DND-41 (cell line): ENCODE measurements at regions not wholly inside any gene's neighbourhood (a gene's known extent, or its start where the extent isn't known, plus 50 kb on each side); places are given as distances from the start of the nearest gene placed in this dataset.

Experiments used
- ATAC-seq: fragments of 200-7000 bp; cut with Tn5 transposase; 3 replicates; pipeline ENCODE4 v1.9.1; 2021; ENCODE audit warnings: low read depth; ENCODE audit not compliant: insufficient read depth
- DNase-seq: peaks from one replicate; pipeline ENCODE4 v3.0.0-alpha.2; 2020
- H2AFZ ChIP-seq: 2 replicates; pipeline ENCODE4 v1.6.0; 2012; ENCODE audit warnings: low read depth, low read length
- H3K27ac ChIP-seq: 2 replicates; pipeline ENCODE4 v1.5.1; 2012; ENCODE audit warnings: low read length, inconsistent platforms
- H3K27me3 ChIP-seq: fragments of 200-600 bp; sonication (generic); 2 replicates; pipeline ENCODE4 v1.6.0; 2012; ENCODE audit warnings: low read length, mild to moderate bottlenecking, inconsistent platforms; ENCODE audit not compliant: insufficient read depth, poor library complexity
- H3K36me3 ChIP-seq: 2 replicates; pipeline ENCODE4 v1.5.1; 2012; ENCODE audit warnings: low read length, inconsistent platforms; ENCODE audit not compliant: insufficient read depth
- H3K4me1 ChIP-seq: 2 replicates; pipeline ENCODE4 v1.5.1; 2012; ENCODE audit warnings: mild to moderate bottlenecking, low read length; ENCODE audit not compliant: insufficient read depth
- H3K4me2 ChIP-seq: 2 replicates; pipeline ENCODE4 v1.6.0; 2012; ENCODE audit warnings: mild to moderate bottlenecking, moderate library complexity, low read length, inconsistent platforms; ENCODE audit not compliant: insufficient read depth
- H3K4me3 ChIP-seq, 2 experiments: fragments of 200-600 bp in 1 of 2; shearing (Covaris generic) in 1 of 2; 2 replicates each; pipeline ENCODE4 v1.5.1; 2012 to 2016; ENCODE audit warnings: inconsistent platforms in 2 of 2, low read length in 2 of 2, mild to moderate bottlenecking in 2 of 2, low read depth in 1 of 2, moderate library complexity in 1 of 2
- H3K79me2 ChIP-seq: 2 replicates; pipeline ENCODE4 v1.6.0; 2012; ENCODE audit warnings: low read length, inconsistent platforms; ENCODE audit not compliant: insufficient read depth
- H3K9ac ChIP-seq: 2 replicates; pipeline ENCODE4 v1.6.0; 2012; ENCODE audit warnings: low read depth, mild to moderate bottlenecking, inconsistent platforms, low read length, moderate library complexity
- H3K9me3 ChIP-seq: 2 replicates; pipeline ENCODE4 v1.5.1; 2012; ENCODE audit warnings: low read length, moderate library complexity, mild to moderate bottlenecking, inconsistent platforms; ENCODE audit not compliant: insufficient read depth, severe bottlenecking
- H4K20me1 ChIP-seq: 2 replicates; pipeline ENCODE4 v1.6.0; 2012; ENCODE audit warnings: low read length; ENCODE audit not compliant: insufficient read depth
- EZH2 ChIP-seq: IDR thresholded peaks from 3 replicates; pipeline ENCODE4 v1.6.1; 2012; ENCODE audit warnings: borderline replicate concordance, low read depth, mild to moderate bottlenecking, moderate library complexity, low read length, inconsistent platforms; ENCODE audit not compliant: severe bottlenecking
- TF ChIP-seq, protein P1 (sequence below): IDR thresholded peaks from 2 replicates; pipeline ENCODE4 v1.5.1; 2012; ENCODE audit warnings: borderline replicate concordance, low read length, moderate library complexity, mild to moderate bottlenecking; ENCODE audit not compliant: poor library complexity, severe bottlenecking; ENCODE audit errors: extremely low read depth

DNA sequence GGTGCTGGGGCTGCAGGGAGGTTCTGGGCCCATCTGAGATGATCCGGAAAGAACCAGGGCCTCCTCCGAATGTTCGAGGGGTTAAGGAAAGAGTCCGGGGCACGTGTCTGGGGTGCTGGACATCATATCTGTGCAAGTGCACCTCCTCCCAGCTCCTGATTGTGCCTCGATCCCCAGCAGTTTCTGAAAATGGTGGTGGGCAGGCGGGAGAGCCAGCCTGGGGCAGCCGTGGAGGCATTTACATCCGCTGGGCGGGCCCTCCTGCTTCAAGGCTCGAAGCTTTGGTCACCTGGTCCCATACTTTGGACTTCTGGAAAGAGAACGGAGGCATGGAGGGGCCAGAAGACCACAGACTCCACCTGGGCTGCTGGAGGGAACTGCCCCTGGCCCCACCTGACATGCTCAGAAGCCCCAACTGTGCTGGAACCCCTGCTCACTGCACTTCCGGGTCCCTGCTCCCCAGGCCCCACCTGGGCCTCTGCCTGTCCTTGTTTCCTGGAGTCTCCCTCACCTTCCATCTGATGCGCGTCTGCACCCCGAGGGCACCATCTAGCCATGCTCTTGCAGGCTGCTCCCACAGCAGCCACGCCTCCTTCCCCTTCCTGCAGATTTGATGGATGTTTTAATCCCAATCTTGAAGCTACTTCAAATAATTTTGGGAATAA is 119.2 kb upstream of the HDAC4 start:
- no peak for TF ChIP-seq EZH2
- TF ChIP-seq, protein P1, sequence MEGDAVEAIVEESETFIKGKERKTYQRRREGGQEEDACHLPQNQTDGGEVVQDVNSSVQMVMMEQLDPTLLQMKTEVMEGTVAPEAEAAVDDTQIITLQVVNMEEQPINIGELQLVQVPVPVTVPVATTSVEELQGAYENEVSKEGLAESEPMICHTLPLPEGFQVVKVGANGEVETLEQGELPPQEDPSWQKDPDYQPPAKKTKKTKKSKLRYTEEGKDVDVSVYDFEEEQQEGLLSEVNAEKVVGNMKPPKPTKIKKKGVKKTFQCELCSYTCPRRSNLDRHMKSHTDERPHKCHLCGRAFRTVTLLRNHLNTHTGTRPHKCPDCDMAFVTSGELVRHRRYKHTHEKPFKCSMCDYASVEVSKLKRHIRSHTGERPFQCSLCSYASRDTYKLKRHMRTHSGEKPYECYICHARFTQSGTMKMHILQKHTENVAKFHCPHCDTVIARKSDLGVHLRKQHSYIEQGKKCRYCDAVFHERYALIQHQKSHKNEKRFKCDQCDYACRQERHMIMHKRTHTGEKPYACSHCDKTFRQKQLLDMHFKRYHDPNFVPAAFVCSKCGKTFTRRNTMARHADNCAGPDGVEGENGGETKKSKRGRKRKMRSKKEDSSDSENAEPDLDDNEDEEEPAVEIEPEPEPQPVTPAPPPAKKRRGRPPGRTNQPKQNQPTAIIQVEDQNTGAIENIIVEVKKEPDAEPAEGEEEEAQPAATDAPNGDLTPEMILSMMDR = no peak
- no peak for DNase-seq

DNA sequence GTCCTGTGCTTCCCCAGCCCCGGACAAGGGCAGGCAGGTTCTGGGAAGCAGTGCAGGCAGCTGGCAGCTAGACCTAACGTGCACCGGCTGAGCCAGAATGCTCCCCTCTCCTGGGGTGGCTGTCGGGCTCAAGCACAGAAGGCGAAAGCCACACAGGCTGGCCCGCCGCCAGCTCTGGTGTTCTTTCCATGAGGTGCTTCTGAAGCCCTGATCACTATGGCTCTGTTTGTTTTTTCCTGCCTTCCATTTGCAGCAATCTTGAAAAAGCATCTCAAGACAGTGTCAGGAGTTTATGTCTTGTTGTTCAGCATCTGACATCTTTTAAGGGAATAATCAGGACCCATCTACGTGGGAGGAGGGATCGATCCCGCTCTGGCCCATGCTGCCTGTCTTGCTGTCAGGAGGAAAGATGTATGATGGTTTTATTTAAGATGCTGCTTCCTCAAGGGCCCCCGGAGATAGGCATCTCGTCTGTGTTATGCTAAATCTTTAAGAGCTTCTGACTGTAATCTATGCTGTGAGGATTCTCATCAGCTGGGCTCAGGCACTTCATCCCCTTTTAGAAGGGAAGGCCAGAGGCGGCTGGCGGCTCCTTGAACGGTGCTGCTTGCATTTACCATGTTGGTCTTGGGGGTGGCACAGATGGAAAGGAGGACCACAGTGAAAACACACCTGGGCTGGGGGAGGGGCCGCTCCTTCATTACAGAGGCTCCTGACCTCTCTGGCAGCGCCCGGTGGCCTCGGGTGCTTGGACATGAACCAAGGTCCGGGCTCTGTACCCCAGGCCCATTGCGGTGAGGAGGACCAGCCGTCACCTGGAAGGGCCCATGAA is 118.5 kb upstream of the HDAC4 start:
- no peak overlapping the region for H3K4me3 ChIP-seq
- H3K27ac ChIP-seq = peak overlapping the region; percentile 79
- H3K27me3 ChIP-seq = no peaks in the 10 kb centered on the region
- TF ChIP-seq EZH2 = no peak
- TF ChIP-seq, protein P1 = no peak
- H3K79me2 ChIP-seq = no peaks in the 10 kb centered on the region
- H3K9me3 ChIP-seq = no peaks in the 10 kb centered on the region
- peak overlapping the region; percentile 38 for H3K9ac ChIP-seq
- no peaks in the 10 kb centered on the region for H3K36me3 ChIP-seq
- peak; percentile 84 for ATAC-seq
- H3K4me2 ChIP-seq = peak overlapping the region; percentile 18
- DNase-seq = peak; percentile 78
- H4K20me1 ChIP-seq = no peaks in the 10 kb centered on the region
- peak overlapping the region; percentile 23 for H2AFZ ChIP-seq
- peaks cover 35% of the 10 kb centered on the region for H3K4me1 ChIP-seq

More for the DNA sequence above, 119.2 kb upstream of the HDAC4 start:
- no peak overlapping the region for H3K4me3 ChIP-seq
- peak overlapping the region; percentile 79 for H3K27ac ChIP-seq
- no peak for ATAC-seq
- H3K4me1 ChIP-seq = peaks cover 35% of the 10 kb centered on the region
- H3K36me3 ChIP-seq = no peaks in the 10 kb centered on the region
- no peaks in the 10 kb centered on the region for H3K9me3 ChIP-seq
- H3K27me3 ChIP-seq = no peaks in the 10 kb centered on the region
- no peaks in the 10 kb centered on the region for H4K20me1 ChIP-seq
- H3K4me2 ChIP-seq = no peak overlapping the region
- peak overlapping the region; percentile 16 for H3K9ac ChIP-seq
- no peaks in the 10 kb centered on the region for H3K79me2 ChIP-seq
- H2AFZ ChIP-seq = no peak overlapping the region

DNA sequence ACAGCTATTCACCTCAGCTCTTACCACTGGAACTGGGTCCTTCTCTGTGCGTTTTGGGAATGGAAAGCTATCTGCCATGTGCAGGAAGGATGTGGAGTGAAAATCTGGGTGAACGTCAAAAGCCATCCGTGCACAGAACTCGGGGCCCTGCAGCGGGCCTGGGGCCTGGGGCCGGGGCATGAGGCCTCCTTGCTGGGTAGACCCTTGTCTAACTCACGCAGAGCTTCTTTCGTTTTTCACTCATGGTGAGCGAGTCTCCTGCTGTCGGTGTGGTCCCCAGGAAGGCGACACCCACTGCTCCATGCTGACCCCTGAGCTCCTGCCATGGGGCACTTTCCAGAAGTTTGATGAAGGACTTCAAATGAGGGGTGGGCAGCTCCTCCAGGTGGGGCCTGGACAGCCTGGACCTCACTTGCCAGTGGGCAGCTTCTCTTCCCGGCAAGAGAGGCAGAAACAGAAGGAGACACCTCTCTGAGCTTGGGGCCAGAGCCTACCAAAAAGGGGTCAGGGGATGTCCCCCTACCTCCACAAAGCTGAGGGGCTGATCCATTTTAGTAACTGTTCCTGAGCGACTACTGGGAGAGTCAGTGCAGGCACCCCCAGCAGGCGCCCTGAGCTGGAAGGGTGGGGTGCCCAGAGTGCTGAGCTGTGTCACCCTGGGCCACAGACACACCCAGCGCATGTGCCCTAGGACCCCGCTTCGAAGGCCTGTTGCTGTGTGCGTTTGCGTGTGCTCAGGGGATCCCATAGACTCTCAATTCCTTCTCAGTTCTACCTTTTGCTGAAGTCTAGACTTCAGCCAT is 117.7 kb upstream of the HDAC4 start:
- peak overlapping the region; percentile 23 for H2AFZ ChIP-seq
- no peaks in the 10 kb centered on the region for H3K79me2 ChIP-seq
- H3K4me2 ChIP-seq = peak overlapping the region; percentile 18; the same call in 1 of the 2 replicates
- no peaks in the 10 kb centered on the region for H4K20me1 ChIP-seq
- H3K27ac ChIP-seq = peak overlapping the region; percentile 79
- no peak for DNase-seq
- H3K4me1 ChIP-seq = peaks cover 37% of the 10 kb centered on the region
- ATAC-seq = peak; percentile 57
- H3K36me3 ChIP-seq = no peaks in the 10 kb centered on the region
- H3K9ac ChIP-seq = peak overlapping the region; percentile 38
- no peaks in the 10 kb centered on the region for H3K27me3 ChIP-seq
- H3K4me3 ChIP-seq = no peak overlapping the region; a peak in 1 of 4 replicates
- TF ChIP-seq EZH2 = no peak
- TF ChIP-seq, protein P1 = no peak
- no peaks in the 10 kb centered on the region for H3K9me3 ChIP-seq
